GM21737 (cell line): ENCODE measurements at regions not wholly inside any gene's neighbourhood (a gene's known extent, or its start where the extent isn't known, plus 50 kb on each side); places are given as distances from the start of the nearest gene placed in this dataset.
"Not testable (repeated sequence)": the region's sequence is repeated elsewhere in the genome, so short reads cannot be mapped to it uniquely, and the experiment has no call there.

ENCODE experiments used
- ATAC-seq: cut with Tn5 transposase; IDR thresholded peaks from one replicate; pipeline ENCODE4 v1.9.1; 2021; ENCODE audit warnings: mild to moderate bottlenecking, moderate library complexity; ENCODE audit not compliant: unreplicated experiment

GRCh38 chr13:66237411-66238062 is 992.6 kb downstream of the PCDH9 start:
- no peak for ATAC-seq

GRCh38 chr13:66234159-66234558 is 996.0 kb downstream of the PCDH9 start:
- ATAC-seq, result no peak

- not testable (repeated sequence) for ATAC-seq
These were observed 998.2 kb downstream of the PCDH9 start for GRCh38 chr13:66231958-66232357.

- no peak for ATAC-seq
These were observed 1005.1 kb downstream of the PCDH9 start for GRCh38 chr13:66225072-66225471.

GRCh38 chr13:66224663-66225062 is 1005.5 kb downstream of the PCDH9 start:
- ATAC-seq, result no peak

GRCh38 chr13:66222926-66223325 is 1007.2 kb downstream of the PCDH9 start:
- no peak for ATAC-seq

- ATAC-seq, result no peak
These were observed 1008.0 kb downstream of the PCDH9 start for GRCh38 chr13:66222127-66222526.

- ATAC-seq, result no peak
These were observed 1010.6 kb downstream of the PCDH9 start for GRCh38 chr13:66219506-66219905.

GRCh38 chr13:66218583-66218982 is 1011.6 kb downstream of the PCDH9 start:
- ATAC-seq, result no peak

GRCh38 chr13:66216728-66217127 is 1013.4 kb downstream of the PCDH9 start:
- ATAC-seq, result no peak

- no peak for ATAC-seq
These were observed 1015.7 kb downstream of the PCDH9 start for GRCh38 chr13:66214467-66214866.

- no peak for ATAC-seq
These were observed 1017.6 kb downstream of the PCDH9 start for GRCh38 chr13:66212511-66212910.

- ATAC-seq, result no peak
These were observed 1019.5 kb downstream of the PCDH9 start for GRCh38 chr13:66210677-66211076.

GRCh38 chr13:66208589-66208988 is 1021.5 kb downstream of the PCDH9 start:
- ATAC-seq, result no peak

- no peak for ATAC-seq
These were observed 1022.5 kb downstream of the PCDH9 start for GRCh38 chr13:66207610-66208009.

- no peak for ATAC-seq
These were observed 1024.3 kb downstream of the PCDH9 start for GRCh38 chr13:66205807-66206206.

- ATAC-seq, result no peak
These were observed 1029.6 kb downstream of the PCDH9 start for GRCh38 chr13:66200555-66200954.

- no peak for ATAC-seq
These were observed 1034.9 kb downstream of the PCDH9 start for GRCh38 chr13:66195238-66195637.

GRCh38 chr13:66189986-66190385 is 1040.2 kb downstream of the PCDH9 start:
- ATAC-seq, result no peak

GRCh38 chr13:66180836-66181235 is 1049.3 kb downstream of the PCDH9 start:
- ATAC-seq, result no peak

- no peak for ATAC-seq
These were observed 1058.2 kb downstream of the PCDH9 start for GRCh38 chr13:66171920-66172319.

GRCh38 chr13:66162470-66162869 is 1067.7 kb downstream of the PCDH9 start:
- ATAC-seq, result no peak

GRCh38 chr13:66159511-66159910 is 1070.6 kb downstream of the PCDH9 start:
- ATAC-seq, result peak; percentile 59
